AG04449 (cell line): ENCODE measurements at regions not wholly inside any gene's neighbourhood (a gene's known extent, or its start where the extent isn't known, plus 50 kb on each side); places are given as distances from the start of the nearest gene placed in this dataset.

Source experiments
- CTCF ChIA-PET: fragments of 350-600 bp; formaldehyde crosslinking; extraction: SDS; loops from one replicate; lab custom pipeline; 2021; ENCODE audit warnings: antibody characterized with exemption; lab: Yijun Ruan, JAX
- POLR2A ChIA-PET: fragments of 400-600, 350-600 bp; formaldehyde crosslinking; extraction: SDS; loops from one replicate; lab custom pipeline; 2020; ENCODE audit warnings: antibody characterized with exemption, inconsistent platforms; lab: Yijun Ruan, JAX
- DNase-seq: peaks from one replicate; pipeline ENCODE4 v3.0.0-alpha.2; 2010; ENCODE audit warnings: low read depth, low spot score
- H3K4me3 ChIP-seq: 2 replicates; pipeline ENCODE4 v1.5.1; 2011; ENCODE audit warnings: low read depth, mild to moderate bottlenecking, control low read depth, low read length
- TF ChIP-seq, protein P1 (sequence below): IDR thresholded peaks from one replicate; pipeline ENCODE4 v1.5.1; 2011; ENCODE audit warnings: mild to moderate bottlenecking, moderate library complexity, low read length, control low read depth, inconsistent platforms; ENCODE audit not compliant: insufficient read depth; ENCODE audit errors: missing control alignments

DNA sequence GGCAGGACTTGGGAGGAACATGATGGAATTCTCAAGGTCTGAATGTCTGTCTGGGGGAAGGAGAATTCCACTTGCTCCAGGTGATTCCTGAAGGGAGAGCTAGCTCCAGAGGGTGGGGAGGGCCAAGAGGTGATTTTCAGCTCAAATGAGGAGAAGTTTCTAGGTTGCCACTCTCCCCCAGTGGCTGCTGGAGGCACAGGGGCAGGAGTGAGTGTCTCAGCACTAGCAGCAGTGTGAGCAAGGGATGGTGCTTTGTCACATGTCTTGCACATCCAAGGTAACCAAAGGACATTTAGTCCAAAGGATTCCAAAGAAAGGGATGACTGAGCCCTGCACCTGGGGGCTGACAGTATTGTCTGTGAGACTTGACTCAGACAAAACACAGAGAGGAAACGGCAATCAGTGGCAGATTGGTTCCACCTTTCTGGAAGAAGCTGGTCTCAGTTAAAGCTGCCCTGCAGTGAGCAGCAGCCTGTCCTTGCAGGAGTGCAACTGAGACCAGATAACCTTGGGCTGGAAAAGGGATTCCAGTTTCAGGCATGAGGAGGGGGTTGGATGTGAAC, 51.2 kb upstream of the PCBD1 start:
- TF ChIP-seq, protein P1, sequence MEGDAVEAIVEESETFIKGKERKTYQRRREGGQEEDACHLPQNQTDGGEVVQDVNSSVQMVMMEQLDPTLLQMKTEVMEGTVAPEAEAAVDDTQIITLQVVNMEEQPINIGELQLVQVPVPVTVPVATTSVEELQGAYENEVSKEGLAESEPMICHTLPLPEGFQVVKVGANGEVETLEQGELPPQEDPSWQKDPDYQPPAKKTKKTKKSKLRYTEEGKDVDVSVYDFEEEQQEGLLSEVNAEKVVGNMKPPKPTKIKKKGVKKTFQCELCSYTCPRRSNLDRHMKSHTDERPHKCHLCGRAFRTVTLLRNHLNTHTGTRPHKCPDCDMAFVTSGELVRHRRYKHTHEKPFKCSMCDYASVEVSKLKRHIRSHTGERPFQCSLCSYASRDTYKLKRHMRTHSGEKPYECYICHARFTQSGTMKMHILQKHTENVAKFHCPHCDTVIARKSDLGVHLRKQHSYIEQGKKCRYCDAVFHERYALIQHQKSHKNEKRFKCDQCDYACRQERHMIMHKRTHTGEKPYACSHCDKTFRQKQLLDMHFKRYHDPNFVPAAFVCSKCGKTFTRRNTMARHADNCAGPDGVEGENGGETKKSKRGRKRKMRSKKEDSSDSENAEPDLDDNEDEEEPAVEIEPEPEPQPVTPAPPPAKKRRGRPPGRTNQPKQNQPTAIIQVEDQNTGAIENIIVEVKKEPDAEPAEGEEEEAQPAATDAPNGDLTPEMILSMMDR, result no peak
- ChIA-PET POLR2A (no interaction called here), CTCF (interaction anchor here (1.1 to 2.2 kb wide), 3 partner anchors 8 to 15 kb away, joined by 3 to 6 read pairs (median 5); no protein-coding TSS in a partner anchor)
- H3K4me3 ChIP-seq, result no peak overlapping the region
- DNase-seq, result no peak

DNA sequence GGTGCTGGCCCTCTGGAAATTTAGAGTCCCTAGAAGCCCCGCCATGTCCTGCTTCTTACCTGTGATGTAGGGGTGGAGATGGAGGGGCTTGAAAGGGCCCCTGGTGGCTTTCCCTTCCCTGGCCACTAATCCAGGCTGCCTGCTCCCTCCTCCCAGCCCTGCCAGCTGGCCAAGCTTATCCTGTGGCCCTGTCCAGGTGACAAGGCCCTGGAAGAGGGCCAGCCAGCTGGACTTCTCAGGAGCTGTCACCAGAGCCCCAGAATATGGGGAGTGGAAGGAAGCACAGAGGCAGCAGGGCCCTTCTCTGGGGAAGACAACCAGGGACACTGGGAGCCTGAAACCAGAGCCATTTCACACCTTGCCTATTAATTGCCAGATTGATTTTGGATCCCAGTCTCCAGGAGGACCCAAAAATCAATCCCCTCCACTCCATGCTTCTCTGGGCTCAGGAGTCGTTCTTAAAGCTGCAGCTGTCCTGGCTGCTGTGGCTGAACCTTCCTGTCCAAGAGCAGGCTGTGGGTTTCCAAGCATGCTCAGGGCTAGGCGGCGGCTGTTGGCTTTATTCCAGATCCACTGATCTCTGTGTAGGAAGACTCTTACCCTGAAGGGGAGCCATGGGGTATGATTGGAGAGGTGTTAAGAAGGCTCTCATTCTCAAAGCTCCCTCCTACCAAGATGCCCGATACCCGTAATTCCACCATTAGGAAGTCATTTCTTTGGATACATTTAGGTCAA, 52.6 kb upstream of the PCBD1 start:
- TF ChIP-seq, protein P1, result no peak
- H3K4me3 ChIP-seq, result no peak overlapping the region
- CTCF ChIA-PET, result interaction anchor here (0.8 to 2.2 kb wide), 2 partner anchors 10 to 326 kb away, joined by 3 to 6 read pairs; no protein-coding TSS in a partner anchor
- POLR2A ChIA-PET, result no interaction called here
- no peak for DNase-seq

GRCh38 chr10:70942125-70942524, 53.8 kb upstream of the PCBD1 start:
- CTCF ChIA-PET, result interaction anchor here (2.2 to 4.2 kb wide), 2 partner anchors 11 to 16 kb away, joined by 6 to 21 read pairs; no protein-coding TSS in a partner anchor

DNA sequence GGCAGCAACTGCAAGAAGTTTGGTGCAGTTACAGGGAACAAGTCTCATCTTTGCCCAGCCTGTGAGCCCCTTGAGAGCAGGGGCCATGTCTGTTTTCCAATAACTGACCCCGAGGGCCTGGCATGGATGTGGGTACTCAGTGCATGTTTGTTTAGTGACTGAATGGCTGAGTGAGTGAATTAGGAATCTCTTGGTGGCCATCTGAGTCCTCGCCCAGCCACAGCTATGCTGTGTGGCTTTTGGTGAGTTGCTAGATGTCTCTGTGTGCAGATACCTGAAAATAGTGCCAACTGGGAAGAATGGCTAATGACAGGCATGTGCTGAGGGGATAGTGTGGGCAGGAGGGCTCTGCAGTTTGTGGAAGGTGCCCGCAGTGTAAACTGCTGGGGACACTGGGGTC, 54.4 kb upstream of the PCBD1 start:
- TF ChIP-seq, protein P1, result no peak
- POLR2A ChIA-PET, result no interaction called here
- DNase-seq, result no peak
- CTCF ChIA-PET, result interaction anchor here (1.5 to 4.2 kb wide), 2 partner anchors 17 to 345 kb away, joined by 3 to 21 read pairs; no protein-coding TSS in a partner anchor
- H3K4me3 ChIP-seq, result no peak overlapping the region

More at GRCh38 chr10:70942125-70942524, 53.8 kb upstream of the PCBD1 start:
- POLR2A ChIA-PET, result no interaction called here
- DNase-seq, result no peak
- TF ChIP-seq, protein P1, result no peak
- H3K4me3 ChIP-seq, result no peak overlapping the region

GRCh38 chr10:70943249-70943648, 54.9 kb upstream of the PCBD1 start:
- no peak overlapping the region for H3K4me3 ChIP-seq
- ChIA-PET POLR2A (no interaction called here), CTCF (interaction anchor here (0.9 to 4.2 kb wide), 3 partner anchors 18 to 344 kb away, joined by 3 to 21 read pairs (median 3); no protein-coding TSS in a partner anchor)
- TF ChIP-seq, protein P1, result no peak
- DNase-seq, result no peak

GRCh38 chr10:70943841-70944466, 55.6 kb upstream of the PCBD1 start:
- ChIA-PET POLR2A (no interaction called here), CTCF (interaction anchor here (0.9 to 4.2 kb wide), 3 partner anchors 18 to 344 kb away, joined by 3 to 21 read pairs (median 3); no protein-coding TSS in a partner anchor)
- H3K4me3 ChIP-seq, result no peak overlapping the region
- TF ChIP-seq, protein P1, result no peak
- no peak for DNase-seq
